HL-60 (cell line): ENCODE measurements at regions not wholly inside any gene's neighbourhood (a gene's known extent, or its start where the extent isn't known, plus 50 kb on each side); places are given as distances from the start of the nearest gene placed in this dataset.

ENCODE experiments used
- DNase-seq, 2 experiments: peaks; one replicate each; pipeline ENCODE4 v3.0.0-alpha.2; 2010 to 2020; ENCODE audit warnings: low read depth in 1 of 2, low spot score in 1 of 2
- H3K27ac ChIP-seq: fragments of 250-450 bp; sonication (Bioruptor Pico); replicated peaks from 2 replicates; pipeline ENCODE4 v1.5.1; 2020; ENCODE audit warnings: mild to moderate bottlenecking, moderate library complexity
- H3K27me3 ChIP-seq: fragments of 250-450 bp; sonication (Bioruptor Pico); 2 replicates; pipeline ENCODE4 v1.5.1; 2021; ENCODE audit warnings: mild to moderate bottlenecking, moderate library complexity; ENCODE audit not compliant: insufficient read depth, poor library complexity, severe bottlenecking
- H3K4me3 ChIP-seq: replicated peaks from 2 replicates; pipeline ENCODE4 v1.5.1; 2011; ENCODE audit warnings: mild to moderate bottlenecking, control low read depth, low read length; ENCODE audit not compliant: insufficient read depth
- CTCF ChIP-seq: IDR thresholded peaks from one replicate; pipeline ENCODE4 v1.5.1; 2011; ENCODE audit warnings: low read length, control low read depth, inconsistent platforms; ENCODE audit not compliant: insufficient read depth
- GABPA ChIP-seq: IDR thresholded peaks from 2 replicates; pipeline ENCODE4 v1.6.1; 2012; ENCODE audit warnings: low read depth
- POLR2AphosphoS5 ChIP-seq: IDR thresholded peaks from 2 replicates; pipeline ENCODE4 v1.6.1; 2012; ENCODE audit warnings: low read depth
- REST ChIP-seq: IDR thresholded peaks from 2 replicates; pipeline ENCODE4 v1.6.1; 2012; ENCODE audit warnings: low read depth; ENCODE audit not compliant: insufficient replicate concordance
- SPI1 ChIP-seq: IDR thresholded peaks from 2 replicates; pipeline ENCODE4 v1.6.1; 2012; ENCODE audit warnings: low read depth, mild to moderate bottlenecking, borderline replicate concordance

GRCh38 chr5:74394528-74394915, 246.0 kb downstream of the ENC1 start:
- H3K27me3 ChIP-seq, result no peaks in the 10 kb centered on the region
- DNase-seq, result no peak
- no peak overlapping the region for H3K27ac ChIP-seq
- no peak for TF ChIP-seq GABPA
- TF ChIP-seq CTCF, result no peak
- TF ChIP-seq SPI1, result no peak
- no peak for TF ChIP-seq POLR2AphosphoS5
- no peak for TF ChIP-seq REST
- H3K4me3 ChIP-seq, result no peak overlapping the region

DNA sequence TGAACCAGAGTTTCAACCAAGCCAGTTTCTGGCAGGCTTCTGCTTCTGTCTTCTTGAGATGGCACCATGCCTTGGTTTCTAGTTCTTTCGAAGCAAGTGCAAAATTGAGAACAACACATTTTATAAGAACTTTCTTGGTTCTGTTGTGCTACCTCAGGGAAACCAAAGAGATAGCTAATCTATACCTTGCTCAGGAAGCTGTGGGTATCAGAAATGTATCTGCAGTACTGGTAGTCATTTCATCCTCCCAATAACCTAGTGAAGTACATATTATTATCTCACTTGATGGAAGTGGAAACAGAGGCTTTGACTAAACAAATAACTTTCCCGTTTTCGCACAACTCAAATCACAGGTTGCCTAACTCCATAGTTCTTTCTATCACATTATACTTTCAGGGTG, 246.6 kb downstream of the ENC1 start:
- TF ChIP-seq POLR2AphosphoS5, result no peak
- TF ChIP-seq SPI1, result no peak
- TF ChIP-seq REST, result no peak
- TF ChIP-seq GABPA, result no peak
- no peak for TF ChIP-seq CTCF
- no peaks in the 10 kb centered on the region for H3K27me3 ChIP-seq
- H3K4me3 ChIP-seq, result no peak overlapping the region
- no peak for DNase-seq
- no peak overlapping the region for H3K27ac ChIP-seq

DNA sequence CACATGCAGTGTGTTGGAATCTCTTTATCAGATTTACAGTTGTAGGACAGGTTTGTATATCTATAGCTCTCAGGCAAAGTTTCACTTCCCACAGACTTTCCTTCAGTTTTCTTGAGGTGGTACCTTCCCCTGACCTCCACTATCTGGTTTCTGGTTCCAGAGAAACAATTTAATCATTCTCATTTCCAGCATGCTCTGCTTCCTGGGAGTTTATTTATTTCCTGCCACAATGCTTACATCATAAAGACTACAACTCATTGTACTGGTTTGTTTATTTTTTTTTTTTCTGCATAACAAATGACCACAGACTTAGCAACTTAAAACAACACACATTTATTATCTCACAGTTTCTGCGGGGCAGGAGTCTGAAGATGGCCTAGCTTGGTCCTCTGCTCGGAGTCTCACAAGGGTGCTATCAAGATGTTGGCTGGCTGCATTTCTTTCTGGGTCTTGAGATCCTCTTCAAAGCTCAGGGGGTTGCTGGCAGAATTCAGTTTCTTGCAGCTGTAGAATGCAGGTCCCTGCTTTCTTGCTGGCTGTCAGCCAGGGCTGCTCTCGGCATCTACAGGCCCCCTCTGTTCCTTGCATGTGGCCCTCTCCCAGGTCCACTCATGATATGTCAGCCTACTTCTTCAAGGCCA, 247.7 kb downstream of the ENC1 start:
- no peaks in the 10 kb centered on the region for H3K27me3 ChIP-seq

More for the DNA sequence above, 247.7 kb downstream of the ENC1 start:
- H3K4me3 ChIP-seq, result no peak overlapping the region
- DNase-seq, result no peak
- H3K27ac ChIP-seq, result no peak overlapping the region
- TF ChIP-seq REST, result no peak
- no peak for TF ChIP-seq SPI1
- TF ChIP-seq GABPA, result no peak
- no peak for TF ChIP-seq CTCF
- no peak for TF ChIP-seq POLR2AphosphoS5
